CD4-positive, alpha-beta T cell treated with Interleukin-15 for 1 hour (primary cell): ENCODE measurements at regions not wholly inside any gene's neighbourhood (a gene's known extent, or its start where the extent isn't known, plus 50 kb on each side); places are given as distances from the start of the nearest gene placed in this dataset.

ENCODE experiments used
- DNase-seq: peaks from one replicate; pipeline ENCODE4 v3.0.0-alpha.2; 2020

- DNase-seq, result no peak
Observed at GRCh38 chr14:71650187-71650755, 282.0 kb upstream of the RGS6 start.

DNA sequence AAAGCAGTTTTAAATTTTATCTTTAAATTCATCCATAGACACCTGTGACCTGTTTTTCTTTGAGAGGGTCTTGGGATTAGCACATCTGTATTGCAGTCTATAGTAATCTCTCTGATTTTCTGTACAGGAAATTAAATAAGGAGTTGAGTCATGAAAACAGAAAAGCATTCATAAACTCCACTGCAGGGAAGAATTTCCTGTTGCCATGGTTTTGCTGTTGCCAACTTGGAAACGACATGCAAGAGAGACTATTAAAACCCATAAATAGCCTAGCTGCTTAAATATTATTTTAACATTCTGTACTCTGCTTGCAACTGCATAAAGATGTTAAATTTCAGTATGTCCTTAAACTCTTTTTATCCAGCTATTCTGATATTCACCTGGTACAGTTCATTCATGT lies 281.0 kb upstream of the RGS6 start:
- no peak for DNase-seq

GRCh38 chr14:71652368-71652767 lies 279.9 kb upstream of the RGS6 start:
- no peak for DNase-seq

GRCh38 chr14:71654810-71655209 lies 277.4 kb upstream of the RGS6 start:
- no peak for DNase-seq

DNA sequence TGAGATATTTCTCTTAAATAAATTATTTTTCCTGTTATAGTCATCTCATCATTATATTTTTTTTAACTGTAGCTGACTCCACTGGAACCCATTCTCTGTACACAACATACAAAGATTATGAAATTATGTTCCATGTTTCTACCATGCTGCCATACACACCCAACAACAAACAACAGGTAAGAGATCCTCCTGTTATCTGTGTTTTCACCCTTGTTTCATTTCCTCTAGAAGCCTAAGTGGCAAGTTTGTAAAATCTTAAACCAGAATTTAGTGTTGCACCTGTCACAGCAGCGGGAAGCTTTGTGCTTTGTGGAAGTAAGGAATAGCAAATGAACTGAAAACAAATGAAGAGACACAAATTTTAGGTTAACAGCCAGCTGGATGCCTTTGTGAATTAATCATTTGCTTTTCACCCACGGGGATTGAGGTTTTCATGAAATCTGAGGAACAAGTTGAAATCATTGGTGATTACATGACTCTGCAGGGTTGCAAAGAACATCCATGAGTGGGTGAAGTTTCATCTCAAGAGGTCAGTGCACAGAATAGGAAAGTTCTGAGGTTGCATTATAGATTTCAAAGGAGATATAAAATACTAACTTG lies 273.9 kb upstream of the RGS6 start:
- no peak for DNase-seq

DNA sequence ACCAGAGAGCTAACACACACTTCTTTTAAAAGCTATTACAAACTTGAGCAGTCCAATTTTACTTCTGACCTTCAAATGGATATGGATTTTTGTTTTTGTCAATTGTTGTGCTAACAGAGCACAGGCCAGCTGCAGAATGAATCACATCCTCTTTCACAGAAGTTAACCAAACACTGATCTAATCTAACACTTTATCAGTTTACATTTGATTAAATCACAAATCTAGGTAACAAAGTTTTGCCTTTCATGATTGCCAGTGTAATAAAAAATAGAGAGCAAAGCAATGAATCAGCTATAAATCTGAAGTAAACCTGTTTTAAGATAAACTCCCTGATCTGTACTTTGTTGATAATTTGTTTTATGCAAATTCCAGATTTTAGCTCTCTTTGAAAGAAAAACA lies 273.1 kb upstream of the RGS6 start:
- no peak for DNase-seq

DNA sequence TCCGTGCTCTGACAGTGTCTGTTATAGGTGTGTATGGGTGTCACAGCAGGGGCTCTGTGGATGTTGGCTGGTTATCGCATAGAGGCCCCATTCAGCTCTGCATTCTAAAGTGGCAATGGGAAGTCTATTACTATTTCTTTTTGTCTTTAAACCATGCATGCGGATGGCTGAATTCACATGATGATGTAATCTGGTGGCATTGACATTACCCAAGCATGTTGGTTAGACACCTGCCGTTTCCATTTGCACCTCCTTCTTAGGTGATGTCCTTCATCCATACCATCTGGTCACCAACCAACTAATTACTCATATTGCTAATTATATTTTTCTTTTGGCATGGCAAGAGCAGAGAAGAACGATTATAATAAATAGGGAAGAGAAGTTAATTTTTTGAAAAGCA lies 270.8 kb upstream of the RGS6 start:
- DNase-seq, result no peak

GRCh38 chr14:71662291-71662790 lies 269.9 kb upstream of the RGS6 start:
- DNase-seq, result no peak

- no peak for DNase-seq
Observed at GRCh38 chr14:71665157-71665556, 267.1 kb upstream of the RGS6 start.

GRCh38 chr14:71665781-71666180 lies 266.4 kb upstream of the RGS6 start:
- DNase-seq, result no peak

DNA sequence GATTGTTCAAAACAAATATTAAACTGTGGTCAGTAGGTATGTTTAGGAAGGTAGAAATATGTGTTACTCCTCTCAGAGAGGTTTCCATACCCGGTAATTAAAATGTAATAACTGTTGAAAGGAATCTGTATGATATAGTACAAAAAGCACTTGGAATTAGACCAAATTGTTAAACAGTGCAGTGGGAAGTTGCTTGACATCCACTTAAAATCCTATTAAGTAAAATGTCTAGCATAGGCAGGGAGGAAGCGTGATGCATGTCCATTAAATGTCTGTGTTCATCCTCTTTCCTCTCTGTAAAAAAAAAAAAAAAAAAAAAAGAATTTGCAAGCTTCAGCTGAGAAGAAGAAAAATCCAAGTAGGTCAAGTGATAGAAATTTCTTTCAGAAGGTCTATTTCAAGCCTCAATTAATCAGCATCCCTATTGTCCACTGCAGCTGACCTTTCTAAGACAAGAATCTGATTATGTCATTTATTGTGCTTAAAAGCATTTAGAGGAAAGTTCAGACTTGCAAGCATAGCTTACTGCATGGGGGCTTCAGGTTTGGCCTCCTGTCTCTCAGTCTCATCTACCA lies 265.6 kb upstream of the RGS6 start:
- no peak for DNase-seq

- no peak for DNase-seq
Observed at GRCh38 chr14:71668186-71668912, 263.9 kb upstream of the RGS6 start.

DNA sequence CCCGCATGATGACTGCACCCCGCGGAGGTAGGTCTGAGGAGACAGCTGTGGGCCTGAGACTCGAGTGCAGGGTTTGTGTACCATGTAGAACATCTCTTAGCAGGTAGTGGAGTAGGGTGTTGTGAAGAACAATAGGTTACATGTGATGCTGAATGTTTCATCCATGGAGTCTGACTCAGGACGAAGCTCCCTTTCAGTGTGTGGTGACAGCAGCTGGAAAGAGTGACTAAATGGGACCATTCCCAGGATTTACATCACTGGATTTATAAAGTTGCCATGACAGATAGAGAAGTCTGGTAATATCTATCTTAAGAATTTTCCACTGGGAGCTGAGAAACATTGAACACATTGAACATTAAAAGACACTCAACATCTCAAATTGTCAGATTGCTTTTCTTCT lies 259.6 kb upstream of the RGS6 start:
- DNase-seq, result no peak

- no peak for DNase-seq
Observed at GRCh38 chr14:71675126-71675899, 256.9 kb upstream of the RGS6 start.

- DNase-seq, result no peak
Observed at GRCh38 chr14:71675900-71676287, 256.3 kb upstream of the RGS6 start.

DNA sequence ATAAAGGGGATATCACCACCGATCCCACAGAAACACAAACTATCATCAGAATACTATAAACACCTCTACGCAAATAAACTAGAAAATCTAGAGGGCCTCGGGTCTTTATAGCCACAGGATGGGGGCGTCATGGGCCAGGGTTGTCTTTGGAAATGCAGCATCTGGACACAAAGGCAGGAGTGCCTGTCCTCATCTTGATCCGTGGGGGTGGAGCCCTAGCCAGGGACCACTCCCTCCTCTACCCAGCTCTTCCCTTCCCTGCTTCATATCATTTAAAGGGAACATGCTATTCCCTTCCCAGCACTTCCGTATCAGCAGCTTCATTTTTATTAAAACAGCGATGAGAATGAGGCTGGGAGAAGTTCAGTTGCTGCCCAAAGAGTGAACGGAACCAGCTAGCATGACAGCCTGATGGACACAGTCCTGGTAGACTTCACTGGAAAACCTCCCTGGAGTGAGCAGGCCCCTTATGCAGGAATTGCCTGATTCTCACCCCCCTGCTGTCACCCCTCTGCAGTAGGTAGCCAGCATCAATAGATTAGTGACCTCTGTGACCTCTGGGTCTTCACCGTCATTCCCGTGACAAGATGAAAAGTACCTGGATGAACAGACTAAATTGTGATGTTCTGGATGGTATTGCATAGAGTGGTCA lies 251.4 kb upstream of the RGS6 start:
- DNase-seq, result no peak

DNA sequence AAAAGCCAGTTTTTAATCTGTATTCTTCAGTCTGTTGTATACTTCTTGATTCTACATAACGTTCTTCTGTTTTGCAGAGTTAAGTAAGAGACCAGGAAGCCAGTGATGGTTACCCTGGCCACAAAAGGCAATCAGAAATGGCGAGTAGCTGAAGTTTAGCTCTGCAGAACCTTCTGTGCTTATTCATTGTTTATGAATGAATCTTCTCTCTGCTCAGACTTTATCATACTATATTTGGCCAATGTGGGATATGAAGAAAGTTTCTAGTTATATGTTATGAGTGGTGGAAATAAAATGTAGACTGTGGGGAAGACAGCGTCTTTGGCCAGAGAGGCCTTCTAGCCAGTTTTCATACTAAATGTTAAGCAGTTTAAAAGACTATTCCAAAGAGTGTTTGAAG lies 249.9 kb upstream of the RGS6 start:
- DNase-seq, result no peak

DNA sequence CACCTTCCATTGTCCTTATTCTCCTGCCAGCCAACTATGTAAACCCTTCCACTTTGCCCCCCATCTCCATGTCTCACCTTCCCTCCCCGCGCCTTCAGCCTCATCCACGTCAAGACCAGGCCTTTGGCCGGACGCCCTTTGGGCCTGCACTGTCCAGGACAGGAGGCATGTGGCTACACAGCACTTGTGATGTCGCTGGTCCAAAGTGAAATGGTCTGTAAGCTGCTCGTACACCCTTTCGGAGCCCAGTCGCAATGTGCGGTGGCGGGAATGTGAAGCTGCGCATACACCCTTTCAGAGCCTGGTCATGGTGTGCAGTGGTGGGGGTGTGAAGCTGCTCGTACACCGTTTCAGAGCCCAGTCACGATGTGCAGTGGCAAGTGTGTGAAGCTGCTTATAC lies 247.9 kb upstream of the RGS6 start:
- DNase-seq, result no peak

GRCh38 chr14:71686677-71687076 lies 245.6 kb upstream of the RGS6 start:
- DNase-seq, result no peak

DNA sequence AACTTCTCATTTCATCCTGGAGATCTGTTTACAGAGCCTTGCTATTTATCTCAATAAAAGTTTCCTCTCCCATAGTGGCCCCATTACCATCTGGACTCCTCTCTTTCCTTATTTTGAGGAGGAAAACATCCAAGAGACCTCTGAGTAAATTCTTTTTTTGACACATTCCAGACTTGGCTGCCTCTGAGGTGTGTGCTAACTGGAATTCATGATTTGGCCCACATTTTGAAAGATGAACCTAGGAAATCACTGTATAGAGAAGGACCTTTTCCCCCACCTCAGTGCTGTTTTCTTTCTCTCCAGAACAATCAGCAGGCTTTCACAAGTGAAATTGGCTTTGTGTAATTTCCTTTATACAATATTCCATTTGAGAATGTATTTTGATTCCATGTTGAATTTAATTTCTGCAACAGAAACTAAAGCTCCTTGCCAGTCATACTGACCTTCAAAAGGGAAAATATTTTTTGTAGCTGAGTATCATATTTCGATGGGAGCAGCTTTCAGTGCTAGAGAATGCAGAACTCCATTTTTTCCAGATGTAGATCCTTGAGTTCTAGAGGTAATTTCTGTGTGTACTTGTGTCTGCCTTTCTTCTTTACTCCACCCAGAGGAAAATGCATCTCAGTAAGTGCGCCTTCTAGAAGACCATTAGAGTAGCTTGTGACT lies 244.9 kb upstream of the RGS6 start:
- DNase-seq, result no peak

- DNase-seq, result no peak
Observed at GRCh38 chr14:71688576-71688975, 243.7 kb upstream of the RGS6 start.

DNA sequence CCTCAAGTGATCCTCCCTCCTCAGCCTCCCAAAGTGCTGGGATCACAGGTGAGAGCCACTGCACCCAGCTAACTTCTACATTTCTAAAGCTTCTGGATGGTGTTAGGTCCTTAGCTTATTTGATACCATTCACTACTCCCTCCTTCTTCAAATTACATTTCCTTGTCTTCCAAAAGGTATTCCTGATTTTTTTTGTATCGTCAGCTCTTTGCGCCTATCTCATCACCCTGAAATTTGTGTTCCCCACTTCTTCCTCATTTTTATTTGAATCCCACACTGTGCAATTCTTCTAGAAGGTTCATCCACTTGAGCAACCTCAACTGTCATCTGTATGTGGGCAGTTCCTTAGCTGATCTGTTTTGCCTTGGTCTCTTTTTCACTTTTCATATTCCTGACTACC lies 241.8 kb upstream of the RGS6 start:
- no peak for DNase-seq
